GM19463 (cell line): ENCODE measurements at regions not wholly inside any gene's neighbourhood (a gene's known extent, or its start where the extent isn't known, plus 50 kb on each side); places are given as distances from the start of the nearest gene placed in this dataset.

ENCODE experiments used
- ATAC-seq: cut with Tn5 transposase; IDR thresholded peaks from one replicate; pipeline ENCODE4 v1.9.1; 2021; ENCODE audit warnings: mild to moderate bottlenecking, moderate library complexity; ENCODE audit not compliant: unreplicated experiment

GRCh38 chr14:98118749-98119148 lies 1153.2 kb downstream of the BCL11B start:
- no peak for ATAC-seq

- no peak for ATAC-seq
These were observed 1152.3 kb downstream of the BCL11B start for GRCh38 chr14:98119739-98120138.

GRCh38 chr14:98120831-98121464 lies 1151.0 kb downstream of the BCL11B start:
- no peak for ATAC-seq

GRCh38 chr14:98122527-98122926 lies 1149.5 kb downstream of the BCL11B start:
- ATAC-seq: no peak

DNA sequence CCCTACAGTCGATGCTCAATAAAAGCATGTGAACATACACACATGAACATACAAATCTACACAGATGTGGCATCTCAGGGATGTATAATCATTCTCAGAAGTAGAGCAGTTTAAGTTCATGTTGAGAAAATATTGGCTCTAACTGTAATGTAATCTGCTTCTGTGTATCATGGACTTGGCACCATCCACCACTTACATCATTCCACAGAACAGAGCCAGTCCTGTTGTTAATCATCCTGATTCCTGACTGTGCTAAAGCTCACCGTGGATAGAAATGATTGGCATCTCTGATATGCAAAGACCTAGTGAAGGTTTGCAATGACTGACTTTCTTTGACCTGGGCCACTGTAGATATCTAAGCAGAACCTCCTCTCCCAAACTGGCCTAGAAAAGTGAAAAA lies 1141.3 kb downstream of the BCL11B start:
- ATAC-seq: no peak

- ATAC-seq: no peak
These were observed 1140.6 kb downstream of the BCL11B start for GRCh38 chr14:98131406-98131805.

DNA sequence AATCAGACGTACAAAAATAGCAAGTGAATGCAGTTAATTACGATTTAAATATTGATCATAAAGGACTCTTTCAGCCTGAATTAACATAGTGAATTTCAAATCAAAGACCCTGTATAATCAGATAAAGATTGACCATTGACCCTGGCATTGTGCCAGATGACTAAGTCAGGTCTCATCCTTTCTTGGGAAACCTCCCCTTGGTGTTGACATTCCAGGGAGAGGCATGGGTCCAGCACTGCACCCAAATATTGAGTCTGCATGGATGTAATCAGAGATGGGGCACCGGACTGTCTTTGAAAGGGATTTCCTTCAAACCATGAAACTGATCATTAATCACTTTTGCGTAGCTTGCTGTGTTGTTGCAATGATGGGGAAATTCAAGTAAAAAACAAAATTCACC lies 1138.2 kb downstream of the BCL11B start:
- no peak for ATAC-seq

DNA sequence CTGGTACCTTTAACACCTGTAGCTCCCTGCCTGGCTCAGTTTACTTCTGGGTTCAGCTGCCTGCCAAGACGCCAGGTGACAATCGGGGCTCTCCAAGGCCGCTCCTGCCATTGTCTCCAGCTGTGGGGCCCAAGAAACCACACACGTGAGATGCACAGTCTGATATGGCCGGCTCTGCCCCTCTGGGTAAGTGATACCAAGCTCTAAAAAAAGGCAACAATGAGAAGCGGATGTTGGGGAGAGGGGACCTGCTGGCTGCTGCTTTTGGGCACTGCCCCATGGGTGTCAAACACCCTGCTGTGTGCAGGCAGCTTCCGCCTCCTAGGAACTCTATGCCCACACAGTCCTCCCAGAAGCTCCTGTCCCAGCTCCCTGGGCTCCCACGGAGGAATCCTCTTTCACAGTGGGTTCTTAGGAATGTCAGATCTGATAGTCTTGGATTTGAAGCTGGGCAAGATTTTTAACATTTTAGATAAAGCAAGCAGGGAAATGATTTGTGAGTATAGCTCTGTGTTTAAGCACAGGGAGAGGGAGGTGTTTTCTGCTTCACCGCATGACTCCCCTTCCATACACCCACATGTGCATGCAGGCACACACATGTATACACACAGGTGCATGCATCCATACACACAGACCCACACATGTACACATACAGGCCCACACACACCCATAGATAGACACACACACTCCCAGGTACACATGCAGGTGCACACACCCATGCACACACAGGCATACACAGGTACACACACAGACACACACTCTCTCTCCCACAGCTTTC lies 1135.8 kb downstream of the BCL11B start:
- ATAC-seq: no peak

GRCh38 chr14:98137131-98138025 lies 1134.6 kb downstream of the BCL11B start:
- no peak for ATAC-seq

DNA sequence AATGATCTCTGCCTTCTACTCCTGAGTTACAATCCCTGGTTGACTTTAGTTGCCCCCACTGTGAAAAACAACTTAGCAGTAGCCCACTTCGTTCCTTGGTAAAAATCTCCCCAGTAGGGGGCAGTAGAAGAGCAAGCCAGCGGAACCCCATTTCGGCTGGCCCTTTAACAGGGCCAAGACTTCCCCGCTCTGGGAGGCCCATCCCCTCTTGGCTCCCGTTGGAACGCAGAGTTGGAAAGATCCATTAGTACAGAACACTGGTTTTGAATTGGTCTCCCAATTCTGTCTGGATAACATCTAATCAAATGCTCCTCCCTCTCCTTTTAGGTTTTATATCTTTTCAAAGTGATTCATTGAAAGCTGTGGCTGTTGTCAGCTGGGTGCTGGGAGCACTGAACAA lies 1133.3 kb downstream of the BCL11B start:
- ATAC-seq: no peak

GRCh38 chr14:98140862-98141530 lies 1131.0 kb downstream of the BCL11B start:
- no peak for ATAC-seq

DNA sequence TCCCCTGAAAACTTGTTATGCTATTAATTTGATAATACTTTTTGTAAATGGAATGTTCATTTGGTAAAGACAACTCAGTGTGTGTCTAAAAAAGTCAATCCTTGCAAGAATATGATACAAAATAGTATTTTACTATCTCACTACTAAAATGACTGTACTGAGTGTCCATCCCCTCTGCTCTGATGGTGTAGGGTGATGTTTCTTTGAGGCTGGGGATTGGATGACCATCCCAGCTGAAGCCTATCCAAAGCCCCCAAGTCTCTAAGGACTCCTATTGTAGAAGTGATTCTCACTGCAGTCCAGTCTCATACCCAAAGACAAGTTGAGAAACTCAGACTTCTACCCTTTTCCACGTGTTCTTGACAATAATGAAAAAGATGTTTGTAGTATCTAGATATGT lies 1128.4 kb downstream of the BCL11B start:
- ATAC-seq: no peak

GRCh38 chr14:98144964-98145363 lies 1127.0 kb downstream of the BCL11B start:
- no peak for ATAC-seq

DNA sequence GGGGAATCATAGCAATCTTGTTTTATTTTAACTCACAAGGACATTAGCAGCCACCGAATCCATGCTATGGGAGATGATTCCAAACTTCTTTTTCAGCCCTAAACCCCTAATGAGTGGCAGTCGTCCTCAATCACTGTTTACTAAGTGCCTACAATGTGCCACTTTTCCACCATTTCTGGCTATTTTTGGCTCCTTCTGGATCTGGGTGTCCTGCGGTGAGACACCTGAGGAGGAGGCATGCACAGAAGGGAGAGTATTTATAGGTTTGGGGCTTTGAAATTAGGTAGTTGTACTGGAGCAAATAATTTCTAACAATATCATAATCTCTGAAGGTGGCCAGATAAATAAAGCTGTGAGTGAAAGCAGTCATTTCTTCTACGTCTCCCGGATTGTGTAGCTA lies 1125.6 kb downstream of the BCL11B start:
- no peak for ATAC-seq

- no peak for ATAC-seq
These were observed 1117.7 kb downstream of the BCL11B start for GRCh38 chr14:98154254-98154653.

DNA sequence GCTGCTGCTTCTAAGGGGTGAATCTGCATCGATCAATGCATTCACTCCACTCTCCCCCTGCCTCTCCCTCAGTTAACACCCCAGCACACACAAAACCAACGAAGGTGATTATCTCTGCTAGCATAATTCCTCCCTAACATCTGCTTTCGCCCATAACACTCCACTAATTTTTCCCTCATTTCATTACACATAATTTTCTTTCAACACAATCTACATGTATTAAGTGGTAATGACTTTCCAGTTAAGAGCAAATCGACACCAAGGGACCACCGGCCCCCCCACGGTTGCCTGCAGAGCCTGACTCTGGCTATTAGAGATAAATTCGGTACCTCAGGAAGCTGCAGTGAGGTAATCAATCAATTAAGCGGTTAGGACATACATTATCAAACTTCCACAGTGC lies 1115.6 kb downstream of the BCL11B start:
- no peak for ATAC-seq

GRCh38 chr14:98160901-98161300 lies 1111.1 kb downstream of the BCL11B start:
- no peak for ATAC-seq

- ATAC-seq: no peak
These were observed 1110.6 kb downstream of the BCL11B start for GRCh38 chr14:98161356-98161755.

GRCh38 chr14:98162856-98163805 lies 1108.9 kb downstream of the BCL11B start:
- no peak for ATAC-seq

DNA sequence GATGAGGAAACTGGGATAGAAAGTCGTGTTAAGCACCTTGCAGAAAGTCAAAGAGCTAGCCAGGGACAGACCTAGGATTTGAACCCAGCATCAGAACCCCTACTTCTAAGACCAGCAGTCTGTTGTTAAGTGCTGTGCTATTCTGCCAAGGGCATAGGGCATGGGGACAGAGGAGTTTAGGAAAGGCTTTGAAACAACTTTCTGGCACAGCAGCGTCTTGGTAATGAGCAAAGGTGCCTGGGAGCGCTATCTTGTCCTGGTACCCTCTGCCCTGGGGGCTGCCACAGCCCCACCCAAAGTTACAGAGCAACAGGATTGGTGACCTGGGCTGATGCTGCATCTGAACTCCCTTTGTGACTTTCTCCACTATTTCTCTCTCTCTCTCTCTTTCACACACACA lies 1108.1 kb downstream of the BCL11B start:
- no peak for ATAC-seq
